ENCODE measurements at regions not wholly inside any gene's neighbourhood (a gene's known extent, or its start where the extent isn't known, plus 50 kb on each side); places are given as distances from the start of the nearest gene placed in this dataset.

GRCh38 chr16:55993088-55993487, 117.9 kb upstream of the CES5A start:
- DNase-seq (ENCODE audit: low read depth in 2 of 2) = no peak
- no peak overlapping the region for H3K9ac ChIP-seq (ENCODE audit: insufficient read depth, low read length)
- H3K4me1 ChIP-seq (ENCODE audit: control insufficient read depth, extremely low read depth, insufficient read depth, low read length) = no peaks in the 10 kb centered on the region
- no peak overlapping the region for H3K4me3 ChIP-seq (replicated peaks in 1 of 4; ENCODE audit: control extremely low read depth in 1 of 4, insufficient read depth in 1 of 4, low read depth in 3 of 4, low read length in 4 of 4)
- TF ChIP-seq CTCF (conservative IDR thresholded peaks at IDR 0.05 in 1 of 2, IDR thresholded peaks at IDR 0.05 in 1 of 2; ENCODE audit: low read depth in 1 of 2, low read length in 2 of 2) (no peak), EZH2 (IDR thresholded peaks at IDR 0.05; ENCODE audit: low read length, missing control alignments) (no peak)
- no peaks in the 10 kb centered on the region for H4K20me1 ChIP-seq (ENCODE audit: control insufficient read depth, extremely low read depth, insufficient read depth, low read length)
- no peak overlapping the region for H3K4me2 ChIP-seq (ENCODE audit: extremely low read depth, insufficient read depth, low read length)
- no peaks in the 10 kb centered on the region for H3K27me3 ChIP-seq (ENCODE audit: control insufficient read depth, insufficient read depth, low read length)
- H3K27ac ChIP-seq (ENCODE audit: insufficient read depth, low read length) = no peak overlapping the region
- no peaks in the 10 kb centered on the region for H3K9me3 ChIP-seq (ENCODE audit: control insufficient read depth, insufficient read depth, low read depth, low read length)
- H2AFZ ChIP-seq (ENCODE audit: low read length) = no peak overlapping the region
- no peaks in the 10 kb centered on the region for H3K36me3 ChIP-seq (ENCODE audit: control insufficient read depth, insufficient read depth, low read length)
- H3K79me2 ChIP-seq (ENCODE audit: control insufficient read depth, insufficient read depth, low read length) = no peaks in the 10 kb centered on the region

- Histone ChIP-seq H3K27me3 (ENCODE audit: control insufficient read depth, insufficient read depth, low read length) (no peaks in the 10 kb centered on the region), H3K36me3 (ENCODE audit: control insufficient read depth, insufficient read depth, low read length) (no peaks in the 10 kb centered on the region), H3K4me2 (ENCODE audit: extremely low read depth, insufficient read depth, low read length) (no peak overlapping the region), H3K79me2 (ENCODE audit: control insufficient read depth, insufficient read depth, low read length) (no peaks in the 10 kb centered on the region), H3K27ac (ENCODE audit: insufficient read depth, low read length) (no peak overlapping the region), H2AFZ (ENCODE audit: low read length) (no peak overlapping the region), H3K9me3 (ENCODE audit: control insufficient read depth, insufficient read depth, low read depth, low read length) (no peaks in the 10 kb centered on the region), H3K9ac (ENCODE audit: insufficient read depth, low read length) (no peak overlapping the region), H3K4me3 (replicated peaks in 1 of 4; ENCODE audit: control extremely low read depth in 1 of 4, insufficient read depth in 1 of 4, low read depth in 3 of 4, low read length in 4 of 4) (no peak overlapping the region), H3K4me1 (ENCODE audit: control insufficient read depth, extremely low read depth, insufficient read depth, low read length) (no peaks in the 10 kb centered on the region), H4K20me1 (ENCODE audit: control insufficient read depth, extremely low read depth, insufficient read depth, low read length) (no peaks in the 10 kb centered on the region)
- DNase-seq (ENCODE audit: low read depth in 2 of 2) = no peak
- TF ChIP-seq CTCF (conservative IDR thresholded peaks at IDR 0.05 in 1 of 2, IDR thresholded peaks at IDR 0.05 in 1 of 2; ENCODE audit: low read depth in 1 of 2, low read length in 2 of 2) = no peak
- no peak for TF ChIP-seq EZH2 (IDR thresholded peaks at IDR 0.05; ENCODE audit: low read length, missing control alignments)
Measured at GRCh38 chr16:55992551-55992950, 117.4 kb upstream of the CES5A start.

- Histone ChIP-seq H3K4me2 (ENCODE audit: extremely low read depth, insufficient read depth, low read length) (no peak overlapping the region), H3K79me2 (ENCODE audit: control insufficient read depth, insufficient read depth, low read length) (no peaks in the 10 kb centered on the region), H3K4me1 (ENCODE audit: control insufficient read depth, extremely low read depth, insufficient read depth, low read length) (no peaks in the 10 kb centered on the region), H3K27me3 (ENCODE audit: control insufficient read depth, insufficient read depth, low read length) (no peaks in the 10 kb centered on the region), H3K4me3 (replicated peaks in 1 of 4; ENCODE audit: control extremely low read depth in 1 of 4, insufficient read depth in 1 of 4, low read depth in 3 of 4, low read length in 4 of 4) (no peak overlapping the region), H2AFZ (ENCODE audit: low read length) (no peak overlapping the region), H3K27ac (ENCODE audit: insufficient read depth, low read length) (no peak overlapping the region), H4K20me1 (ENCODE audit: control insufficient read depth, extremely low read depth, insufficient read depth, low read length) (no peaks in the 10 kb centered on the region), H3K9me3 (ENCODE audit: control insufficient read depth, insufficient read depth, low read depth, low read length) (no peaks in the 10 kb centered on the region), H3K9ac (ENCODE audit: insufficient read depth, low read length) (no peak overlapping the region), H3K36me3 (ENCODE audit: control insufficient read depth, insufficient read depth, low read length) (no peaks in the 10 kb centered on the region)
- no peak for DNase-seq (ENCODE audit: low read depth in 2 of 2)
- TF ChIP-seq EZH2 (IDR thresholded peaks at IDR 0.05; ENCODE audit: low read length, missing control alignments) = no peak
- no peak for TF ChIP-seq CTCF (conservative IDR thresholded peaks at IDR 0.05 in 1 of 2, IDR thresholded peaks at IDR 0.05 in 1 of 2; ENCODE audit: low read depth in 1 of 2, low read length in 2 of 2)
Measured at GRCh38 chr16:55991843-55992242, 116.7 kb upstream of the CES5A start.
